GM19351 (cell line): ENCODE measurements at regions not wholly inside any gene's neighbourhood (a gene's known extent, or its start where the extent isn't known, plus 50 kb on each side); places are given as distances from the start of the nearest gene placed in this dataset.
"Not testable (repeated sequence)": the region's sequence is repeated elsewhere in the genome, so short reads cannot be mapped to it uniquely, and the experiment has no call there.

Experiments used
- ATAC-seq: cut with Tn5 transposase; IDR thresholded peaks from one replicate; pipeline ENCODE4 v1.9.1; 2021; ENCODE audit warnings: mild to moderate bottlenecking, moderate library complexity; ENCODE audit not compliant: unreplicated experiment

- not testable (repeated sequence) for ATAC-seq
These were observed 59.1 kb upstream of the NBPF11 start for GRCh38 chr1:148211191-148211590.

DNA sequence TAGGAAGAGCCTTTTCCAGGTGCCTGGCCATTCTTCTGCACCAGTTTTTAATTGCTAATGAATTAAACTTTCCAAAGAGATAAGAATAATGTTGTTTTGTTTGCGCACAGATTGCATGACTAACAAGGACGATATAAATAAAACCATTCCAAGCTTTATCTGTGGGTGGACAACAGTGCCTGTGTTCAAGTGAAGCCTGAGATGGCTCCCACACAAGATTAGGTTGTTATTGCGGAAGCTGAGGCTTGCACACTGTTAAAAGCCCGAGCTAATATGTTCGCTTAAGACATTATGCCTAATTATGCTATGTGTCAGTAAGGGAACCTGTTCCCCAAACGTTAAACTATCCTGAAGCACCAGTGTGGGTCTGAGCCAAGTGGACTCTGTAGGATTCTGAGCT lies 58.5 kb upstream of the NBPF11 start:
- ATAC-seq = not testable (repeated sequence)

DNA sequence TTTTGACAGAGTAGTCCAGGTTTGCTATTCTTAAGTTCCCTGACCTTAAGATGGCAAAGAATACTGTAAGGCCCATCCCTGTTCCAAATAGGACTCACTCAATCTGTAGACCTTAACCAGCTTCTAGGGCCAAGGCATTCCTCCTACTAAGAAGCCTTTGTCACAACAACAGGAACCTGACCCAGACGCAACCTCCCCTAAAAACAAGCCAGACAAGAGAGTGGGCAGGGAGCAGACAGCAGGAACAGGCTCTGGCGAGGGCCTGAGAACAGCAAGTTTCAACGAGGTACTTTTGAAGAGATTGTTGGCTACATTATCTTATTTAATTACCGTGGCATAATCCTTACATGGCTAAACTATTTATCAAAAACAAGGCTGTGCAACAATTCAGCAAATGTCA lies 58.1 kb upstream of the NBPF11 start:
- ATAC-seq = not testable (repeated sequence)

GRCh38 chr1:148202013-148202412 lies 49.9 kb upstream of the NBPF11 start:
- not testable (repeated sequence) for ATAC-seq
